ENCODE measurements at regions not wholly inside any gene's neighbourhood (a gene's known extent, or its start where the extent isn't known, plus 50 kb on each side); places are given as distances from the start of the nearest gene placed in this dataset.

DNA sequence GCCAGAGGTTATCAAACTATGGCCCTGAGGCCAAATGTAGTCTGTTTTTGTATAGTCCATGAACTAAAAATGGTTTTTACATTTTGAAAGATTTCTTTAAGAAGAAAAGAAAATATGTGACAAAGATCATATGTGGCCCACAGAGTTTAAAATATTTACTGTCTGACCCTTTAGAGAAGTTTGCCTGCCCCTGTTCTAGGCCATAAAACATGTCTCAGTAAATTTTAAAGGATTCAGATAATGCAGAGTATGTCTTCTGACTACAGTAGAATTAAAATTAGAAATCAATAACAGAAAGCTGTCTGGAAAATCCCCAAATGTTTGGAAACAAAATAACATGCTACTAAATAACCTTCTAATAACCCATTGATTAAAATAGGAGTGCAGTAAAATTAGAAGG, 86.3 kb downstream of the KCNRG start:
- no peak for DNase-seq (ENCODE audit: low spot score)

DNA sequence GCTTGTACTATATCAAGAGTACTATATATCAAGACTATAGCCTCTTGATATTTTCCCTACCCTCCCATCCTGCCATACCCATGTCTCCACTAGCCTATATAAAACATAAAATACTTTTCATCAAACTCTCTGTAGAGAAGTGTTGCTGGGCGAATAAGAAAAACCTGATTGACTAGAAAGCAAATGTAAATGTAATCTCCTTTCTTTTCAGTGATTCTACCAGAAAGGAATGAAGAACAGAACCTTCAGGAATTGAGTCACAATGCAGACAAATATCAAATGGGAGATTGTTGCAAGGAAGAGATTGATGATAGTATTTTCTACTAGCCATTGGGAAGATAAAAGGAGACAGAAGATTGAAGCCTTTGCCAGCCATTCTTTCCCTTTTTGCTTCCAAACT, 89.2 kb downstream of the KCNRG start:
- no peak for DNase-seq (ENCODE audit: low spot score)

GRCh38 chr13:50106559-50106958, 91.3 kb downstream of the KCNRG start:
- DNase-seq (ENCODE audit: low spot score): no peak

DNA sequence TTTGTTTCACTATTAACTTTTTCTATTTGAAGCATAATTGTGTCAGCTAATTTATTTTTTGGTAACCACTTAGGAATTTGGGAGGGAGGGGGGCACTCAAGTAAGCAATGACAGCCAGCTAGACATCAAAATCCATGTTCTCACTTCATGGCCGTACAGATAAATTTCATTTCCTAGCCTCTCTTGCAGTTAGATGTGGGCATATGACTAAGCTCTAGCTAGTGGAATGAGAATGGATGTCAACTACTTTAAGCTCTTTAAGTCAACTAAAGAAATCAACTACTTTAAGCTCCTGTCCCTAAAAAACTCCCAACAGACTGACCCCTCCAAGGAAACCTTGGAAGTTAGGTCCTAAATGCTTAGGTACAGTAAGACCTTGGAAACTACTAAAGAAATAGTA, 92.0 kb downstream of the KCNRG start:
- DNase-seq (ENCODE audit: low spot score): no peak

DNA sequence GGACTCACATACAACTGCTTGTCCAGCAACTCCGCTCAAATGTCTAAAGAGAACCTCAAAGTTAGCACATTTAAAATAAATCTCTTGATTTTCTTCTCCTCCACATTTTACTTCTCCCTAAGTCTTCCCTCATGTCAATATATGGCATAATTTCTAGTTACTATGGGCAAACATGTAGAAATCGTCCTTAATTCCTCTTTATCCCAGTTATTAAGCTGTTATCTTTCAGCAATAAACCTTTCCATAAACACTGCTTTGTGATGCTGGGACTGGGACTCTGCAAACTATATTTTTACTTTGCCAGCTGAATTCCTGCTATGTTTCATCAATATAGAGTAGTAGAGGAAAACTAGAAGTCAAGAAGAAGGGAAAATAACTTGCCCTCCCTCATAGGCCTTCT, 99.7 kb downstream of the KCNRG start:
- peak; percentile 66 for DNase-seq (ENCODE audit: low spot score)

DNA sequence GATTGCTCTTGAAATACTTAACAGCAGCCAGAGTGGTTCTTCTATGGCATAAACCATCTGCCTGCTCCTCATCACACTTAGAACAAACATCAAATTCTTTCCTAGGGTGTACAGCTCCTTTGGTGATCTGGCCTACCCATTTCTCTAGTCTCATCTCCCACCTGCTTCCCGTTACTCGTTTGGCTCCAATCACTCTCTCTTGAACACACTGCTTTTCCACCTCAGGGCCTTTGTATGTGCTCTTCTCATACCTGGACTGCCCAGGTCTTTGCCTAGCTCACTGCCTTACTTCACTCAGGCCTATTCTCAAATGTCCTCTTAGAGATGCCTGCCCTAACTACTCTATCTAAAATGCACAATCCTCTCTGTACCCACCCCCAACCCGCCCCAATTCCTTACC, 100.5 kb downstream of the KCNRG start:
- no peak for DNase-seq (ENCODE audit: low spot score)

DNA sequence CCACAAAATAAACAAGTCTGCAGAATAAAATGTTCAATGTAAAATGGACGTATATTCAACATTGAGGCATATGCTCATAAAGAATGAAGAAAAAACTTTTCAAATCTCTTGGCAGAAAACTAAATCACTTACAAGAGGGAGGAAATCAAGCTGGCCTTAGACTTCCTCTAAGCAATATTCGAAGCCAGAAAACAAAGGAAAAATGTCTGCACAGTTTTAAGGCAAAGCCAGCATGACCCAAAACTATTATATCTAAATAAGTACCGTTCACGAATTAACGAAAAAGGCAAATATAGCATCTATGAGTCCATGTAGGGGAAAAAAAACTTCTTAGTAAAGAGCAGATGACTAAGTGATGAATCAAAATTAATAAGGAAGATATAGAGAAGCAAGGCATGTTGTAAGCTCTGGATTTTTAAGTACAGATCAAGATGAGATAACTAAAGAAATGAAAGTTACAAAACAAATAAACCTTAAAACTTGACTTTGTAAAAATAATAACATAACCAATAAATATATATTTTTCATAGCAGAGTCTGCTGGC, 101.3 kb downstream of the KCNRG start:
- peak; percentile 24 for DNase-seq (ENCODE audit: low spot score)

- peak; percentile 48 for DNase-seq (ENCODE audit: low spot score)
Observed at GRCh38 chr13:50119591-50119990, 104.3 kb downstream of the KCNRG start.

DNA sequence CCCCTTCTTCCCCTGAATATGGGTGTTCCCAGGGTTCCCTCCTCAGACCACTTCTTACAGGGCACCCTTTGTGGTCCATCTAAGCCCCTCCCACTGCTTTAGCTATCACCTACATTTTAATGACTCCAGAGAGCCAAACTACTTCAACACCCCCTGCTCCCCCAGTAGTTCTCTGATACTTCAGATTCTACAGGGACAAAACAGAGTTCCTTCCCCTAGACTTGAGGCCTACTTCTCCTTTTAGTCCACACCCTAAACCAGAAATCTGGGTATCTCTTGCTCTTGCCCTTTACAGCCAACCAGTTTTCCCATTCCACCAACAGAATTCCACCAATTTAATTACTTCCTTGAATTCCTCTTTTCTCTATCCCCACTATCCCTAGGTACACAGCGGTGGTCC, 107.2 kb downstream of the KCNRG start:
- DNase-seq (ENCODE audit: low spot score): no peak

DNA sequence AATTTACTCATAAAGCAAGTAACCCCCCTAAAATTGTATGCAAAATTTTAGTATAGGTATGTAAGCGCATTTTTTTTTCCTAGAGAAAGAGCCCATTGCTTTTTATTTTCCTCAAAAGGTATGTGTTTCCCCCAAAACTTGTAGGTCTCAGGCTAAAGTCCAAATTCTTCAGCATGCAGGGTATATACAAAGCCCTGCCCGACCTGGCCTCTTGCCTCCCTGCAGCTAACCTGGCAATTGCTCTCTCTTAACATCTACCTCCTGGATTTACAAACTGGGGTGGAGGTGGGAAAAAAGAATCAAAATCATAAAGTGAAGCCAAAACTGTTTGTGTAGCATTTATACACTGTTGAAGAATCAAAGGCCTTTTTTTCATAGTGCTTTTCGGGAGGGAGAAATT, 107.8 kb downstream of the KCNRG start:
- DNase-seq (ENCODE audit: low spot score): no peak

DNA sequence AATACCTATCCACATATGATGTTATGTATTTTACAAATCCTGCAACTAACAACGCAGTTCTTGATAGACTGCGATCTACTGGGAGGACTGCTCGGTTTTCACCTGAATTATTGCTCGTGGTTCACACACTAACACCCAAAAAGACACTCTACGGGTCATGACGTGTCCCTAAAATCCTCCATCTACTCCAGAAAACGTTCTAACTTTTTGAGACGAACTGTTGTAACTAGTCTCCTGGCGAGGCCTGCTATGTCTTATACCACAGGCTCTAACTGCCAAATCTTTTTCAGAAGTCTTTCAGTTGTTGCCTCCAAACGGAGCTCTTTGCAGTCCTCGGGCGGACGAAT, 108.2 kb downstream of the KCNRG start:
- no peak for DNase-seq (ENCODE audit: low spot score)

DNA sequence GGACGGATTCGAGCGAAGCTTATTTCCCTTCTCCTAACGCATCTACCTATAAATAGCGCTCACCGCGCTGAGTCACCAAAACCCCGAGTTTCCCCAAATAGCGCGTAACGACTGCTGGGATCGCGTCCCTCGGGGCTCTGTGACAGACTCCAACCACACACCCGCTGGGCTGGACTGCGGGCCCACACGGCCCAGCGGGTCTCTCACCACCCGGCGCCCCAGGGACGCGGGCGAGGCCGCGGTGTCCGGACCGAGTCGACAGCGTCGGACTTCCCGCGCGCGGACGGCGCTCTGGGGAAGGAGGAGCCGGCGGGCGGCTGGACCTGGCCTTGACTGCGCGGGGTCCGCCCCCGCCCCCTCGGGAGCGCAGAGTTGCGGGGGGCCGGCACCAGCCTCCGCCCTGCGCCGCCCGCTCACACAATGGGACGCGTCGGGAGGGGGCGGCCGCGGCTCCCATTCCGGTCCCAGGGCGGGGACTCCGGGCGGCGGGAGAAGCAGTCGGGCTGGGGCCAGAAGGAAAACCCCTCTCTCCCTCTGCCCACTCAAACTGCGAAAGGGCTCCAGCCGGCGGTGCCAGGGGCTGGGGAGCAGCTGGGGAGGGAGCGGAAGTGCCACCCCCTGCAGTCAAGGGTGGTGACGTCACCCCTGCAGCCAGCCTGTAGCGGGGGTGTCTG, 108.8 kb downstream of the KCNRG start:
- peak; percentile 95 for DNase-seq (ENCODE audit: low spot score)

DNA sequence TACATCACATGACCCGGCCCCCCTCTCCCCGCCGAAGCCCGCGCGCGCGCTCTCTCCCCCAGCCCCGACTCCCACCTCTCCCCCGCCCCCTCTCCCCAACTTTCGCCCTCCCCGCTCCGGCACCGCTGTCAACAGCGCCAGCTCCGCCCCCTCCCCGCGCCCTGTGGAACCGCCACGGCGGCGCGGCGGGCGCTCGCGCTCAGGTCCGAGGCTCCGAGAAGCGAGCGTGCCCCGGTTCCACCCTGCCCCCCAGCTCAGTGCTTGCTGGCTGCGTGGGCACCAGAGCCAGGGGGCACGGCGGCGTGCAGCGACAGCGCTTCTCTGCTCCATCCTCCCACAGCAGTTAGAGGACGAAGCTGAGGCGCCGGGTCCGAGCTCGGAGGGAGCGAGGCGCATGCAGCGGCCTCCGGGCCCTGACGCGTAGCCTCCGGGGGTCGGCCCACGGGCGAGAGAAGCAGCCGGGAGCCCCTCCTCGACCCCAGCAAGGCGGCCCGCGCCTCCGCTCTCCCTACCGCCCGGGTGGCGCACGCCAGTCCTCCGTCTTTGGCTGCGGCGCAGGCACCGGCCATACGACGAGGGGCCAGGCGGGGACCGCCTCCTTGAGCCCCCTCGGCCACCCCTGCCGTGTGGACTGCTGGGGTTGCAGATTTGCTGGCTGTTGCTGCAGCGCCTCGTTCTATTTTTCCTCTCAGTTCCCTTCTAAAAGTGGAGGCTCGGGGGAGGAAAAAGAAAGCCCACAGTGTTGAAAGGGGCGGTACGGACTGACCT, 109.5 kb downstream of the KCNRG start:
- peak; percentile 66 for DNase-seq (ENCODE audit: low spot score)

DNA sequence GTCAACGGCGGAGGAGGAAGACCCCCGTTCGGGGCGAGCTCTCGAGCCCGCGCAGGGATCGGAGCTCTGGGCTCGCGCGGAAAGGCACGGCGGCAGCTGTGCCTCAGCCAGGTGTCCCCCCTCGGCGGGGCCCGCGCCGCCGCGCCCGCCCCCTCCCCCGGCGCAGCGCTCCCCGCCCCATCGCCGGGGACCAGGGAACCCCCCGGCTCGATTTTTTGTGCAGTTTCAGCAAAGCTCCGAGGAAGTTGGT, 110.0 kb downstream of the KCNRG start:
- DNase-seq (ENCODE audit: low spot score): no peak

DNA sequence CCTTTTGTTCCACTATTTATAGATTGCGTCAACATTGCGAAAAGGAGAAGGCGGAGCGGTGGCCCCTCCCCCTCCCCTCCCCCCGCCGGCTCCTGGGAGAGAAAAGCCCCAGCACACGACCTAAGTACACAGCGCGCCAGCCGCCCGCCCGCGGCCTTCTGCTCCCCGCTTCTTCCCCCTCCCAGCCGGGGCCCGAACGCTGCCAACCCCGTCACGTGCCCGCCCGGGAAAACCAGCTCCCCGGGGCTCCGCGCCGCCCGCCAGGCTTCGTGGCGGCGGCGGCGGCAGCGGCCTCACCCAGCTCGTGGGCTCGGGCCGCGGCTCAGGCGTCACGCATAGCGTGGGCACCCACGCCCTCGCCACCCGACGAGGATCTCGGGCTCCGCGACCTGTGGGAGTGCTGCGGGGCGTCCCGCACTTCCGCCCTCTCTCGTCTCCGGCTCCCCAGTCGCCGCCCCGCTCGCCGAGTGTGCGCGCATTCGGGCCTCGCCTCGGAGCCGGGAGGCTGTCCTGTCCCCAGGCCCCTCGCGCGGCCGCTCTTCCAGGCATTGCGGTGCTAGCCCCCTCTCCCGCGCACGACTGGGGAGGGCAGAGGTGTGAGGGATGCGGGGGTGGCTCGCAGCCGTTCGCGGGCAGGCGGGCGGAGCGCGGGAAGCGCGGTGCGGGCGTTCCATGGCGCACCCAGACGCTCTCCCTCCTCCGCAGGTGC, 110.5 kb downstream of the KCNRG start:
- peak; percentile 76 for DNase-seq (ENCODE audit: low spot score)

- DNase-seq (ENCODE audit: low spot score): peak; percentile 50
Observed at GRCh38 chr13:50126263-50126992, 111.2 kb downstream of the KCNRG start.

GRCh38 chr13:50126993-50127725, 111.9 kb downstream of the KCNRG start:
- peak; percentile 45 for DNase-seq (ENCODE audit: low spot score)

DNA sequence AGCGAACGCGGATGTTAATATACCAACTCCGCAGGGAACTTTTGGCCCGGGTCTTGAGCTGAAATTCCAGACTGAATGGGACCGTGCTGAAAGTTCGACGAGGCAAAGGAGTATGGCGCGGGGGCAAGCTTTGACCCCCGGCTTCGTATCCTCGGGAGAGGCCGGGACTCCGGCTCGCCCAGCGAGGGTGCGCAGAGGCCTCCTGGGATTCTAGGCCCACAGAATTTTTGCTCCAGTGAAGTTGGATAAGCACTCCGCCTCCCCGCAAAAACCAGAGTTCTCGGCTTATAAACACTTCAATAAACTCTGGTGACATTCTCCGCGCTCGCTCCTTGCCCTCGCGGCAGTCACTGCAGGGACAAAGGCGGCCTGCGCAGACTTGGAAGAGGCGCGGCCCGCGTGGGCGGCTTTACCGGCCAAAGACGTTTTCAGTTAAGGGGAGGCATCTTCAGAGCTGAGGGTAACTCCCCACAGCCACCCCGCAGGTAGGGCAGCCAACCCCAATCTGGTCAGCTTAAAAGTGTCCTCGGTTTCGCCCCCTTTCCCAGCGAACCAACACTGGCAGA, 112.6 kb downstream of the KCNRG start:
- DNase-seq (ENCODE audit: low spot score): peak; percentile 37

DNA sequence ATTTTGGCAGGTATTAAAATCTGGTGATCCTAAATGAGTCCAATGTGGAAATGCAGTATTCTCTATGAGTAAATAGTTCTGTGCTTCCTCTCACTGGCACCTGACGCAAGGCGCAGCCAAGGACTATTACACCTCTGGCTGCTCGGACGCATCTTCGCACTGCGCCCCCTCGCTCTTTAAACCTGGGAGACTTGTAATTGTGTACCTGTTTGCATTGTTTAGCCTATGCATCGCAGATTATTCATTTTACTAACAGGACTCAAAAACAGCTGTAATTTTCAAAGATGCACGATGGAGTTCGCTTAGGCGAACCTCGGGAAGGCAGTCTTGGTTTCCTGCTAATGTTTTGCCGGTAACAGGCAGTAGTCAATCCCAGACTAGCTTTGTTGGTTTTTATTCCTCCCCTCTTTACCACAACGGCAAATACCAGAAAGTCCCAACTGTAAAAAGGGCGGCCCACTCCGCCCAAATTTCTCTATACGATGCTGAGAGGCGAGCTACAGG, 113.2 kb downstream of the KCNRG start:
- DNase-seq (ENCODE audit: low spot score): no peak

DNA sequence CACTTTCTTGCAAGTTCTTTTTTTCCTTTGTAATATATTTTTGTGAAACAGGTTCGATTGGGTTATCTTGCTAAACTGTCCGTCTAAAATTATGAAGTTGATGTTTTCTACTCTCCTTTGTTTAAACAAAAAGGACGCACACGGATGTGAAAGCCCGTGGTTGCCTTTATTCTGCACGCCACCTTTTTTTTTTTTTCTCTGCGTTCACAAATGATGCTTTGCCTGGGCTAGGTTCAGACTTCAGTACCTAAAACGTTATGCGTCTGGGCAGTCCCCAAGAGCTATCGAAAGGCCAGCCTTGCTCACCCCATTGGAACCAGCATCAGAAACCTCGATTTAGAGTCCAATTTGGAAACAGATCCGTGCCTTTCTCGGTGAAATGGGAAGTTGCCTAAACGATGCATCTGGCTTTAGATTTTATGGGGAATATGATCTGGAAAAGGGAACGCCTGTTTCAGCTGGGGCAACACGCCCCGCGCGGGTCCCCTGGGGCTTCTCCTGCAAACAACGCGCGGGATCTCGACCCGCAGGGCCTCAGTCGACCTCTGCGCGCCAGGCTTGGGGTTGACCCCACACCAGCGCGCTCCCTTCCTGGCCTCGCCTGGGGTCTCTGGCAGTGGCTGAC, 113.9 kb downstream of the KCNRG start:
- peak; percentile 21 for DNase-seq (ENCODE audit: low spot score)

Data from umbilical cord (tissue), 1 donor.